ENCODE measurements at regions not wholly inside any gene's neighbourhood (a gene's known extent, or its start where the extent isn't known, plus 50 kb on each side); places are given as distances from the start of the nearest gene placed in this dataset.

DNA sequence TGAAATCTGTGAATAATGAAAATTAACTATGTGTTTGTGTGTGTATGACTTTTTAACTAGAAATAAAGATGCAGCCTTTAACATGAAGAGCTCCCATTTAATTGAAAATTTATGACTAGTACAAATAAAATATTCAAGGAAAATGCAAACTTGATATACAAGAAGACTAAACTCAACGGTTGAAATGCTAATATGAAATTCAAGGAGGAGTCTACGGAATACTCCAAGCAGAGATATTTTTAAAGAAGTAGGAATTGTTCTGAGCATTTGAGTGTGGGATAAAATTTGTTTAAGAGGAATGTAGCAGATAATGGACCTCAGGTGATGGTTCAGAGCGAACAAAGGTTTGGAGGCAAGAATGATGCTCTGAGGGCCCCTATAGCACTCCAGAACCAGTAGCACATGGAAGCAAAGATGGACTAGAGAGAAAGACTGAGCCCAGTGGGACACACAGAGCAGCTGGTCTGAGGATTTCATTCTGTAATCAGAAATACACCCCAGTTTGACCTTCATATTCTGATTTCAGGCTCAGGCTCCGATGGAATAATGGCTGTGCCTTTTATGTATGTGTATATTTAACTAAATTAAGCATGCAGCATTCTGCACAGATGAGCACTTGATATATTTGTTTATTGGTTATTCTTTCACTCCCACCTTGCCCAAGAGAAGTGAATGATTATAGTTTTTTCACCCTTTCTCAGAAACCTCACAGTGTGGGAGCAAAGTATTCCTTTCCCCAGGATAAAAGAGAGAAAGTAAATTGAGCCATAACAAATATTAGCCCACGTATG, 227.1 kb downstream of the ZPLD1 start:
- TF ChIP-seq, protein P1, sequence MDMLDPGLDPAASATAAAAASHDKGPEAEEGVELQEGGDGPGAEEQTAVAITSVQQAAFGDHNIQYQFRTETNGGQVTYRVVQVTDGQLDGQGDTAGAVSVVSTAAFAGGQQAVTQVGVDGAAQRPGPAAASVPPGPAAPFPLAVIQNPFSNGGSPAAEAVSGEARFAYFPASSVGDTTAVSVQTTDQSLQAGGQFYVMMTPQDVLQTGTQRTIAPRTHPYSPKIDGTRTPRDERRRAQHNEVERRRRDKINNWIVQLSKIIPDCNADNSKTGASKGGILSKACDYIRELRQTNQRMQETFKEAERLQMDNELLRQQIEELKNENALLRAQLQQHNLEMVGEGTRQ (IDR thresholded peaks at IDR 0.05; ENCODE audit: borderline replicate concordance, low read depth, low read length), result no peak
- TF ChIP-seq TAF1 (IDR thresholded peaks at IDR 0.05; ENCODE audit: borderline replicate concordance, low read depth, low read length), result no peak
- no peak for TF ChIP-seq NR2F1 (conservative IDR thresholded peaks at IDR 0.05)
- TF ChIP-seq, protein P2, sequence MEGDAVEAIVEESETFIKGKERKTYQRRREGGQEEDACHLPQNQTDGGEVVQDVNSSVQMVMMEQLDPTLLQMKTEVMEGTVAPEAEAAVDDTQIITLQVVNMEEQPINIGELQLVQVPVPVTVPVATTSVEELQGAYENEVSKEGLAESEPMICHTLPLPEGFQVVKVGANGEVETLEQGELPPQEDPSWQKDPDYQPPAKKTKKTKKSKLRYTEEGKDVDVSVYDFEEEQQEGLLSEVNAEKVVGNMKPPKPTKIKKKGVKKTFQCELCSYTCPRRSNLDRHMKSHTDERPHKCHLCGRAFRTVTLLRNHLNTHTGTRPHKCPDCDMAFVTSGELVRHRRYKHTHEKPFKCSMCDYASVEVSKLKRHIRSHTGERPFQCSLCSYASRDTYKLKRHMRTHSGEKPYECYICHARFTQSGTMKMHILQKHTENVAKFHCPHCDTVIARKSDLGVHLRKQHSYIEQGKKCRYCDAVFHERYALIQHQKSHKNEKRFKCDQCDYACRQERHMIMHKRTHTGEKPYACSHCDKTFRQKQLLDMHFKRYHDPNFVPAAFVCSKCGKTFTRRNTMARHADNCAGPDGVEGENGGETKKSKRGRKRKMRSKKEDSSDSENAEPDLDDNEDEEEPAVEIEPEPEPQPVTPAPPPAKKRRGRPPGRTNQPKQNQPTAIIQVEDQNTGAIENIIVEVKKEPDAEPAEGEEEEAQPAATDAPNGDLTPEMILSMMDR (IDR thresholded peaks at IDR 0.05 in 2 of 3, conservative IDR thresholded peaks at IDR 0.05 in 1 of 3; ENCODE audit: control insufficient read depth in 2 of 3, extremely low read depth in 1 of 3, insufficient read depth in 1 of 3, low read depth in 3 of 3, low read length in 3 of 3), result no peak
- TF ChIP-seq POLR2A (IDR thresholded peaks at IDR 0.05; ENCODE audit: low read depth, low read length), result no peak
- TF ChIP-seq, protein P3, sequence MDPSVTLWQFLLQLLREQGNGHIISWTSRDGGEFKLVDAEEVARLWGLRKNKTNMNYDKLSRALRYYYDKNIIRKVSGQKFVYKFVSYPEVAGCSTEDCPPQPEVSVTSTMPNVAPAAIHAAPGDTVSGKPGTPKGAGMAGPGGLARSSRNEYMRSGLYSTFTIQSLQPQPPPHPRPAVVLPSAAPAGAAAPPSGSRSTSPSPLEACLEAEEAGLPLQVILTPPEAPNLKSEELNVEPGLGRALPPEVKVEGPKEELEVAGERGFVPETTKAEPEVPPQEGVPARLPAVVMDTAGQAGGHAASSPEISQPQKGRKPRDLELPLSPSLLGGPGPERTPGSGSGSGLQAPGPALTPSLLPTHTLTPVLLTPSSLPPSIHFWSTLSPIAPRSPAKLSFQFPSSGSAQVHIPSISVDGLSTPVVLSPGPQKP (IDR thresholded peaks at IDR 0.05; ENCODE audit: low read depth, low read length), result no peak
- TF ChIP-seq, protein P4, sequence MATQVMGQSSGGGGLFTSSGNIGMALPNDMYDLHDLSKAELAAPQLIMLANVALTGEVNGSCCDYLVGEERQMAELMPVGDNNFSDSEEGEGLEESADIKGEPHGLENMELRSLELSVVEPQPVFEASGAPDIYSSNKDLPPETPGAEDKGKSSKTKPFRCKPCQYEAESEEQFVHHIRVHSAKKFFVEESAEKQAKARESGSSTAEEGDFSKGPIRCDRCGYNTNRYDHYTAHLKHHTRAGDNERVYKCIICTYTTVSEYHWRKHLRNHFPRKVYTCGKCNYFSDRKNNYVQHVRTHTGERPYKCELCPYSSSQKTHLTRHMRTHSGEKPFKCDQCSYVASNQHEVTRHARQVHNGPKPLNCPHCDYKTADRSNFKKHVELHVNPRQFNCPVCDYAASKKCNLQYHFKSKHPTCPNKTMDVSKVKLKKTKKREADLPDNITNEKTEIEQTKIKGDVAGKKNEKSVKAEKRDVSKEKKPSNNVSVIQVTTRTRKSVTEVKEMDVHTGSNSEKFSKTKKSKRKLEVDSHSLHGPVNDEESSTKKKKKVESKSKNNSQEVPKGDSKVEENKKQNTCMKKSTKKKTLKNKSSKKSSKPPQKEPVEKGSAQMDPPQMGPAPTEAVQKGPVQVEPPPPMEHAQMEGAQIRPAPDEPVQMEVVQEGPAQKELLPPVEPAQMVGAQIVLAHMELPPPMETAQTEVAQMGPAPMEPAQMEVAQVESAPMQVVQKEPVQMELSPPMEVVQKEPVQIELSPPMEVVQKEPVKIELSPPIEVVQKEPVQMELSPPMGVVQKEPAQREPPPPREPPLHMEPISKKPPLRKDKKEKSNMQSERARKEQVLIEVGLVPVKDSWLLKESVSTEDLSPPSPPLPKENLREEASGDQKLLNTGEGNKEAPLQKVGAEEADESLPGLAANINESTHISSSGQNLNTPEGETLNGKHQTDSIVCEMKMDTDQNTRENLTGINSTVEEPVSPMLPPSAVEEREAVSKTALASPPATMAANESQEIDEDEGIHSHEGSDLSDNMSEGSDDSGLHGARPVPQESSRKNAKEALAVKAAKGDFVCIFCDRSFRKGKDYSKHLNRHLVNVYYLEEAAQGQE (IDR thresholded peaks at IDR 0.05; ENCODE audit: low read depth, low read length), result no peak
- TF ChIP-seq RAD51 (IDR thresholded peaks at IDR 0.05), result no peak
- TF ChIP-seq EGR1 (IDR thresholded peaks at IDR 0.05; ENCODE audit: borderline replicate concordance in 1 of 2, low read depth in 2 of 2, low read length in 2 of 2), result no peak
- no peak for TF ChIP-seq FOXK2 (IDR thresholded peaks at IDR 0.05)
- TF ChIP-seq, protein P5, sequence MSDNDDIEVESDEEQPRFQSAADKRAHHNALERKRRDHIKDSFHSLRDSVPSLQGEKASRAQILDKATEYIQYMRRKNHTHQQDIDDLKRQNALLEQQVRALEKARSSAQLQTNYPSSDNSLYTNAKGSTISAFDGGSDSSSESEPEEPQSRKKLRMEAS (IDR thresholded peaks at IDR 0.05; ENCODE audit: low read depth, low read length), result no peak
- no peak for TF ChIP-seq STAT1 (conservative IDR thresholded peaks at IDR 0.05)
- TF ChIP-seq, protein P6, sequence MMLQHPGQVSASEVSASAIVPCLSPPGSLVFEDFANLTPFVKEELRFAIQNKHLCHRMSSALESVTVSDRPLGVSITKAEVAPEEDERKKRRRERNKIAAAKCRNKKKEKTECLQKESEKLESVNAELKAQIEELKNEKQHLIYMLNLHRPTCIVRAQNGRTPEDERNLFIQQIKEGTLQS (IDR thresholded peaks at IDR 0.05; ENCODE audit: borderline replicate concordance, extremely low read depth, low read depth, low read length), result no peak
